Activated CD4-positive, alpha-beta T cell treated with anti-CD3 and anti-CD28 coated beads for 36 hours (primary cell): ENCODE measurements at regions not wholly inside any gene's neighbourhood (a gene's known extent, or its start where the extent isn't known, plus 50 kb on each side); places are given as distances from the start of the nearest gene placed in this dataset.

Experiments used
- ATAC-seq: fragments of 200-7000 bp; cut with Tn5 transposase; one replicate; pipeline ENCODE4 v1.10.0; 2021; ENCODE audit warnings: mild to moderate bottlenecking, moderate library complexity
- CTCF ChIA-PET: fragments of 350-600 bp; sonication (Branson Sonifier 250); formaldehyde crosslinking; loops from one replicate; lab custom pipeline; 2021; ENCODE audit warnings: antibody characterized with exemption; lab: Charles Lee
- POLR2A ChIA-PET: fragments of 350-600 bp; sonication (Branson Sonifier 250); formaldehyde crosslinking; loops from one replicate; lab custom pipeline; 2021; ENCODE audit warnings: antibody characterized with exemption, inconsistent platforms; lab: Charles Lee
- DNase-seq: peaks from one replicate; pipeline ENCODE4 v3.0.0-alpha.2; 2020
- H3K27ac Mint-ChIP-seq: one replicate; pipeline ENCODE4 v1.8.0; 2021; ENCODE audit warnings: mixed read lengths
- H3K27me3 Mint-ChIP-seq: one replicate; pipeline ENCODE4 v1.8.0; 2021; ENCODE audit warnings: mixed read lengths
- H3K36me3 Mint-ChIP-seq: one replicate; pipeline ENCODE4 v1.8.0; 2021; ENCODE audit warnings: low read depth, mixed read lengths
- H3K4me1 Mint-ChIP-seq: one replicate; pipeline ENCODE4 v1.8.0; 2021; ENCODE audit warnings: mixed read lengths
- H3K4me3 Mint-ChIP-seq: one replicate; pipeline ENCODE4 v1.8.0; 2021; ENCODE audit warnings: mild to moderate bottlenecking, moderate library complexity, mixed read lengths
- H3K9me3 Mint-ChIP-seq: one replicate; pipeline ENCODE4 v1.8.0; 2021; ENCODE audit warnings: low read depth, mixed read lengths
- intact Hi-C, 2 experiments: fragments of 100-400 bp; cut with DNase I in 1 of 2; cut with micrococcal nuclease in 1 of 2; formaldehyde crosslinking; loops; one replicate each; pipeline versions ENCODE4 v1.14.2 to v1.15.1; 2022 to 2024; cut with DNase I, micrococcal nuclease

DNA sequence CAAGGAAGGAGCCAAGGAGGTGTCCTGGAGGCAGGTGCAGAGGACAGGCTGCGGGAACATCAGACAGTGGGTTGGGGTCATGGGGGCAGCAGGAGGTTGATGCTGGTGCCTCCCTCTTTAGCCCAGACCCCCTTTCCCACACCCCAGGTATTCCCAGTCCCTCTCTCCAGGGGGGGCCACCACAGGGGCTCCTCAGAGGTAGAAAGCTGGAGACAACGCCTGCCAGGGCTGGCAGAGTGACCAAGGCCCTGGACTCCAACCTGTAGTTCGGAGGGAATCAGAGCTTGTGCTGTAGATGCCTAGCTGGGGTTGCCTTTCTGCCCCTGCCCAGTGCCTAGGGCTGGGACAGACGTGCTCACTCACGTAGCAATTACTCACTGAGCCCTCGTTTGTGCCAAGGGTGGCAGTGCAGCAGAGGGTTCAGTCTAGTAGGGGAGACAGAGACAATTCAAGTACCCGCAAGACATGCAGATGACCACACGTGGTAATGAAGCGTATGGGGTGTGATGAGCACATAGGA, 148.2 kb downstream of the PTPRU start:
- H3K27ac Mint-ChIP-seq, result no peak overlapping the region
- ATAC-seq (no peak), DNase-seq (no peak)
- no peaks in the 10 kb centered on the region for H3K9me3 Mint-ChIP-seq
- H3K36me3 Mint-ChIP-seq, result no peaks in the 10 kb centered on the region
- no peaks in the 10 kb centered on the region for H3K4me1 Mint-ChIP-seq
- ChIA-PET POLR2A (no interaction called here), CTCF (no interaction called here)
- H3K4me3 Mint-ChIP-seq, result no peak overlapping the region
- H3K27me3 Mint-ChIP-seq, result peaks cover 16% of the 10 kb centered on the region
- intact Hi-C loops, result loop anchor here in 1 of 2 experiments (5.0 kb wide), 1 partner anchor 703 kb away; no protein-coding TSS in a partner anchor

DNA sequence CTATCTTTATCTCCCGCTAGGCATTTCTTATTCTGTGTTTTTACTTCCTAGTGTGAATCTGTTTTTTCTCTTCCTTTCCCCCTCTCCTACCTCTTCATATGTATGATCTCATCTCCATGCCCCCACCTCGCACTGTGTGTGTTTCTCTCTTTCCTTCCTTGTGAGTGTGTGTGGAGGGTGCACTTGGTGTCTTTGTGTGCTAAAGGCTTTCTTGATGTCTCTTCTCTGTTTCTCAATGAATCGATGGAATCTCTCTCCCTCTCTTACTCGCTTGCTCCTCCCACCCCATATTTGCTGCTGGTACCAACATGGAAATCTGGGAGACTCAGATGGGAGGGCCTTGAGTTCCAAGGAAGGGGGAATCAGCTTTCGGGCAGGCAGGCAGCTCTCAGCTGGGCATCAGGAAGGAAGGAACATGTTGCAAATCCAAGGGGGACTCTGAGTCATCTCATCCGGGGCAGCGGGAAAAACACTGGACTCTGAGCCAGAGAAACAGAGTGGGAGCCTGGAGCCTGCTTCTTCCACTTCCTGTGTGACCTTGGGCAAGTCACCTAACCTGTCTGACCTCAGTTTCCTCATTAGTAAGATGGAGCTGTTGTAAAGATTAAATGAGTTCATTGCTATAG, 147.5 kb downstream of the PTPRU start:
- ATAC-seq, result no peak
- H3K36me3 Mint-ChIP-seq, result peaks cover 4% of the 10 kb centered on the region
- H3K4me3 Mint-ChIP-seq, result no peak overlapping the region
- POLR2A ChIA-PET, result no interaction called here
- peaks cover 19% of the 10 kb centered on the region for H3K27me3 Mint-ChIP-seq
- intact Hi-C loops, result loop anchor here in 1 of 2 experiments (5.0 kb wide), 1 partner anchor 703 kb away; no protein-coding TSS in a partner anchor
- no peak for DNase-seq
- H3K9me3 Mint-ChIP-seq, result peaks cover 6% of the 10 kb centered on the region
- H3K27ac Mint-ChIP-seq, result no peak overlapping the region
- no peaks in the 10 kb centered on the region for H3K4me1 Mint-ChIP-seq
- CTCF ChIA-PET, result no interaction called here

DNA sequence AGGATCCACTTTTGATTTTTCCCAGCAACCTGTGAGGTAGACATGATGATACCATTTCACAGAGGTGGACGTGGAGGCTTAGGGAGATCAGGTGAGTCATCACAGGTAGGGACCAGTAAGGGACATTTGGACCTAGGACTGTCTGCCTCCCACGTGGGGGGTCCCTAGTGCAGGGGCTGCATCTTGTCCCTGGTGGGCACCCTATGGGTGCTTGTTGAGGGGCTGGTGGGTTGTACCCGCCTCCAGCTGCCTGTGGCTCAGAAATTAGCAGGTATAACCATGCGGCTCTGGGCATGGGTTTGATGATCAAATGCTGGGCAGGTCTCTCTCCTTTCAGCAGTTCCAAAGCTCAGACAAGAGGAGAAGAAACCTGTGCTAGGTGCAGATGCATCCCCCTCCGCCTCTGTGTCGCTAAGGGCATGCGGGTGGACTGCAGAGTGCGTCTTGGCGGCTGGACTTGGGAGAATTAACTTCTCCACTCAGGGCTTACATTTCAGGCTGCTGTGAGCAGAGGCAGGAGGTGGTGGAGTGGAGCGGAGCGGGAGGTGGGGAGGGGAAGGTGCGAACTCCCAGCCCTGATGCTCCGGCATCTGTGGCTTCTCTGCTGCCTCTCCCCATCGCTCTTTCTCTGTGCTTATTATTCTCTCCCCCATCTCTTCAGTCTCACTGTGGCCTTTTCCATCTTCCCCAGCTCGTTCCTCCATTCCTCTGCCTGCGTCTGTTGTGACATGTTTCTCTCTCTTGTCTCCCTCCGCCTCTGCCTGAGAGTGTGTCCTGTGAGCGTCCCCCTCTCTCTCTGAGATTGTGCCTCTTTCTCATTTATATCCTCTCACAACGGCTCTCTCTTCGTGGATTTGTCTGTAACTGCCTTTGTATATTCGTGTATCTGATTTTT, 146.8 kb downstream of the PTPRU start:
- ChIA-PET CTCF (interaction anchor here (0.6 to 1.1 kb wide), 2 partner anchors 63 to 116 kb away, joined by 3 read pairs; no protein-coding TSS in a partner anchor), POLR2A (no interaction called here)
- DNase-seq, result no peak
- Mint-ChIP-seq H3K27ac (no peak overlapping the region), H3K36me3 (peaks cover 4% of the 10 kb centered on the region), H3K9me3 (peaks cover 11% of the 10 kb centered on the region), H3K27me3 (peaks cover 22% of the 10 kb centered on the region), H3K4me1 (no peaks in the 10 kb centered on the region), H3K4me3 (no peak overlapping the region)
- intact Hi-C loops, result loop anchor here in 1 of 2 experiments (5.0 kb wide), 1 partner anchor 704 kb away; no protein-coding TSS in a partner anchor
- ATAC-seq, result no peak

- POLR2A ChIA-PET, result no interaction called here
Measured at GRCh38 chr1:29381426-29381825, 145.1 kb downstream of the PTPRU start.

GRCh38 chr1:29380532-29380931, 144.2 kb downstream of the PTPRU start:
- Mint-ChIP-seq H3K9me3 (peaks cover 13% of the 10 kb centered on the region), H3K4me1 (no peaks in the 10 kb centered on the region), H3K27me3 (peaks cover 30% of the 10 kb centered on the region), H3K36me3 (peaks cover 4% of the 10 kb centered on the region), H3K27ac (no peak overlapping the region), H3K4me3 (no peak overlapping the region)
- ChIA-PET POLR2A (no interaction called here), CTCF (interaction anchor here (0.8 kb wide), 1 partner anchor 27 kb away, joined by 3 read pairs; no protein-coding TSS in a partner anchor)
- intact Hi-C loops, result loop anchor here in 1 of 2 experiments (5.0 kb wide), 1 partner anchor 707 kb away; no protein-coding TSS in a partner anchor
- DNase-seq (no peak), ATAC-seq (no peak)

More at GRCh38 chr1:29381426-29381825, 145.1 kb downstream of the PTPRU start:
- Mint-ChIP-seq H3K4me3 (no peak overlapping the region), H3K9me3 (peaks cover 13% of the 10 kb centered on the region), H3K27me3 (peaks cover 24% of the 10 kb centered on the region), H3K4me1 (no peaks in the 10 kb centered on the region), H3K36me3 (peaks cover 4% of the 10 kb centered on the region), H3K27ac (no peak overlapping the region)
- DNase-seq, result no peak
- ATAC-seq, result no peak
- CTCF ChIA-PET, result no interaction called here
- intact Hi-C loops, result loop anchor here in 1 of 2 experiments (5.0 kb wide), 1 partner anchor 706 kb away; no protein-coding TSS in a partner anchor

GRCh38 chr1:29379443-29380073, 143.2 kb downstream of the PTPRU start:
- Mint-ChIP-seq H3K36me3 (peaks cover 4% of the 10 kb centered on the region), H3K27ac (no peak overlapping the region), H3K4me3 (no peak overlapping the region), H3K4me1 (no peaks in the 10 kb centered on the region), H3K27me3 (peaks cover 37% of the 10 kb centered on the region), H3K9me3 (peaks cover 13% of the 10 kb centered on the region)
- ChIA-PET CTCF (interaction anchor here (0.6 to 1.3 kb wide), 4 partner anchors 15 to 1339 kb away, joined by 3 to 4 read pairs (median 4); no protein-coding TSS in a partner anchor), POLR2A (no interaction called here)
- ATAC-seq (no peak), DNase-seq (peak; percentile 24)
- intact Hi-C loops, result loop anchor here in 1 of 2 experiments (1.0 to 5.0 kb wide), 3 partner anchors 469 to 732 kb away; no protein-coding TSS in a partner anchor
